ENCODE measurements at regions not wholly inside any gene's neighbourhood (a gene's known extent, or its start where the extent isn't known, plus 50 kb on each side); places are given as distances from the start of the nearest gene placed in this dataset.

- TF ChIP-seq REST (IDR thresholded peaks at IDR 0.05; ENCODE audit: borderline replicate concordance) (no peak), CTCF (IDR thresholded peaks at IDR 0.05; ENCODE audit: poor library complexity, severe bottlenecking) (no peak), MXI1 (conservative IDR thresholded peaks at IDR 0.05; ENCODE audit: poor library complexity, severe bottlenecking) (no peak), EP300 (conservative IDR thresholded peaks at IDR 0.05; ENCODE audit: poor library complexity, severe bottlenecking) (no peak), EZH2 (IDR thresholded peaks at IDR 0.05; ENCODE audit: borderline replicate concordance, insufficient read depth, low read length, poor library complexity, severe bottlenecking) (no peak), RAD21 (conservative IDR thresholded peaks at IDR 0.05) (no peak), TAF1 (IDR thresholded peaks at IDR 0.05; ENCODE audit: low read depth) (no peak), SMC3 (conservative IDR thresholded peaks at IDR 0.05; ENCODE audit: poor library complexity) (no peak), POLR2AphosphoS5 (IDR thresholded peaks at IDR 0.05) (no peak)
These were observed 61.1 kb upstream of the RAB4A start for GRCh38 chr1:229209816-229210215.
